B cell (primary cell): ENCODE measurements at regions not wholly inside any gene's neighbourhood (a gene's known extent, or its start where the extent isn't known, plus 50 kb on each side); places are given as distances from the start of the nearest gene placed in this dataset.

Experiments
- ATAC-seq: fragments of 200-7000 bp; cut with Tn5 transposase; one replicate; pipeline ENCODE4 v1.10.0; 2021; ENCODE audit warnings: low read depth, mild to moderate bottlenecking, moderate number of reproducible peaks, moderate library complexity
- CTCF ChIA-PET: fragments of 350-600 bp; sonication (Branson Sonifier 250); formaldehyde crosslinking; loops from one replicate; lab custom pipeline; 2021; ENCODE audit warnings: antibody characterized with exemption, inconsistent platforms; lab: Charles Lee
- POLR2A ChIA-PET: fragments of 350-600 bp; sonication (Branson Sonifier 250); formaldehyde crosslinking; loops from one replicate; lab custom pipeline; 2021; ENCODE audit warnings: antibody characterized with exemption; lab: Charles Lee
- DNase-seq: peaks from one replicate; pipeline ENCODE4 v3.0.0; 2013
- H2AFZ ChIP-seq: 2 replicates; pipeline ENCODE4 v1.6.1; 2012; ENCODE audit warnings: mild to moderate bottlenecking, low read depth, low read length; ENCODE audit not compliant: insufficient read depth, poor library complexity, severe bottlenecking
- H3K27ac ChIP-seq, 2 donors: 1 replicate in 1 of 2; 2 replicates in 1 of 2; pipeline ENCODE4 v1.5.1; 2012 to 2013; ENCODE audit warnings: low read length in 2 of 2, mild to moderate bottlenecking in 2 of 2, moderate library complexity in 1 of 2
- H3K27me3 ChIP-seq, 4 experiments: fragments of 200-600 bp in 1 of 4; sonication (generic) in 1 of 4; replicated peaks in 1 of 4; 1 replicate in 2 of 4; 2 replicates in 2 of 4; pipeline versions ENCODE4 v1.6.1 to v1.7.0; 2013 to 2016; ENCODE audit warnings: low read length in 3 of 4, mild to moderate bottlenecking in 2 of 4, mixed read lengths in 1 of 4, moderate library complexity in 1 of 4; ENCODE audit not compliant: insufficient read depth in 4 of 4, control insufficient read depth in 3 of 4; ENCODE audit errors: control extremely low read depth in 1 of 4
- H3K36me3 ChIP-seq, 2 experiments: replicated peaks in 1 of 2; 1 replicate in 1 of 2; 2 replicates in 1 of 2; pipeline versions ENCODE4 v1.6.1 to v1.7.1; 2013; ENCODE audit warnings: low read length in 1 of 2; ENCODE audit not compliant: insufficient read depth in 2 of 2, control insufficient read depth in 1 of 2; ENCODE audit errors: control extremely low read depth in 1 of 2, extremely low read depth in 1 of 2
- H3K4me1 ChIP-seq, 2 donors: fragments of 200-600 bp in 1 of 2; sonication (generic) in 1 of 2; 1 replicate in 1 of 2; 2 replicates in 1 of 2; pipeline versions ENCODE4 v1.5.1 to v1.6.1; 2013 to 2017; ENCODE audit warnings: low read length in 2 of 2; ENCODE audit not compliant: control insufficient read depth in 2 of 2, insufficient read depth in 2 of 2
- H3K4me2 ChIP-seq: replicated peaks from 2 replicates; pipeline ENCODE3; 2012; ENCODE audit warnings: mild to moderate bottlenecking, low read depth, low read length; ENCODE audit not compliant: poor library complexity, severe bottlenecking
- H3K4me3 ChIP-seq, 5 experiments: fragments of 200-600 bp in 1 of 5; sonication (generic) in 1 of 5; 1 replicate in 3 of 5; 2 replicates in 2 of 5; pipeline versions ENCODE4 v1.5.1 to v1.7.0; 2011 to 2016; ENCODE audit warnings: low read length in 4 of 5, mild to moderate bottlenecking in 4 of 5, low read depth in 2 of 5, control low read depth in 1 of 5, moderate library complexity in 1 of 5; ENCODE audit not compliant: insufficient read depth in 1 of 5; ENCODE audit errors: control extremely low read depth in 1 of 5, extremely low read depth in 1 of 5
- H3K79me2 ChIP-seq: fragments of 200-600 bp; sonication (generic); one replicate; pipeline ENCODE4 v1.6.0; 2016; ENCODE audit warnings: low read length; ENCODE audit not compliant: control insufficient read depth, insufficient read depth
- H3K9ac ChIP-seq: fragments of 200-600 bp; sonication (generic); 2 replicates; pipeline ENCODE4 v1.6.1; 2017; ENCODE audit warnings: mild to moderate bottlenecking, low read length, moderate library complexity
- H3K9me3 ChIP-seq, 3 donors: one replicate each; pipeline versions ENCODE4 v1.6.1 to v1.7.1; 2013; ENCODE audit warnings: low read length in 2 of 3; ENCODE audit not compliant: control insufficient read depth in 2 of 3, insufficient read depth in 1 of 3; ENCODE audit errors: control extremely low read depth in 1 of 3
- H4K20me1 ChIP-seq: 2 replicates; pipeline ENCODE4 v1.6.0; 2012; ENCODE audit warnings: mild to moderate bottlenecking, low read length; ENCODE audit not compliant: insufficient read depth, control insufficient read depth, poor library complexity, severe bottlenecking
- H3K27ac Mint-ChIP-seq: one replicate; pipeline ENCODE4 v1.8.0; 2021; ENCODE audit warnings: mixed read lengths
- H3K27me3 Mint-ChIP-seq: one replicate; pipeline ENCODE4 v1.8.0; 2021; ENCODE audit warnings: mixed read lengths
- H3K4me1 Mint-ChIP-seq: one replicate; pipeline ENCODE4 v1.8.0; 2021; ENCODE audit warnings: mixed read lengths
- H3K4me3 Mint-ChIP-seq: one replicate; pipeline ENCODE4 v1.8.0; 2021; ENCODE audit warnings: mixed read lengths
- H3K9me3 Mint-ChIP-seq: one replicate; pipeline ENCODE4 v1.8.0; 2022; ENCODE audit warnings: mixed read lengths; ENCODE audit not compliant: insufficient read depth
- EZH2 ChIP-seq: IDR thresholded peaks from 2 replicates; pipeline ENCODE4 v1.6.1; 2012; ENCODE audit warnings: borderline replicate concordance, low read depth, mild to moderate bottlenecking, moderate library complexity, low read length; ENCODE audit not compliant: insufficient read depth, poor library complexity, severe bottlenecking
- WGBS: methylation state at CpG from one replicate; pipeline ENCODE4 v1.1.5; 2013; ENCODE audit warnings: missing lambda C conversion rate; ENCODE audit not compliant: insufficient coverage; 5-methylcytosine and 5-hydroxymethylcytosine counted together
- intact Hi-C: fragments of 100-400 bp; cut with micrococcal nuclease; formaldehyde crosslinking; loops from one replicate; pipeline ENCODE4 v1.10.0; 2022
- TF ChIP-seq, protein P1 (sequence below): fragments of 200-600 bp; IDR thresholded peaks from one replicate; pipeline ENCODE4 v1.8.0; 2022; ENCODE audit warnings: antibody characterized with exemption, mild to moderate bottlenecking

DNA sequence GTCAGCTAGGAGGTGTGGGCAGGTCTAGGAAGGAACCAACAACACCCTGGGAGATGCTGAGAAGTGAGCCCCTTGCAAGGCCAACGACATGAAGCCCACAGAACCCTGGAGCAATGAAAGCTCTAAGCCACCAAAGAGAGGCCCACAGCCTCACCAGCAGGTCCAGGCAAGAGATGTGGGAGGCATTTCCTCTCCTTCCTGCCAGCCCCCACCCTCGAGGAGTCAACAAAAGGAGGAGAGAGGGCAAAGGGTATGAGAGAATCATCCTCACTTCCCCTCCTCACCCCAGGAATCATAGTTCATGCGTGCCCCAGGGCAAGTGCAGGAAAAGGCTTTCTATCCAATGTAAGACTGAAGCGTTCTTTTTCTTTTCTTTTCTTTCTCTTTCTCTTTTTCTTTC, 195.8 kb downstream of the SHQ1 start:
- H3K4me3 Mint-ChIP-seq, result no peak overlapping the region
- WGBS, result 100% methylated on average over 1 of the region's 4 CpGs
- H4K20me1 ChIP-seq, result no peaks in the 10 kb centered on the region
- POLR2A ChIA-PET, result no interaction called here
- no peaks in the 10 kb centered on the region for H3K79me2 ChIP-seq
- intact Hi-C loops, result no loop called here
- H3K4me3 ChIP-seq, result no peak overlapping the region
- H3K36me3 ChIP-seq, result no peaks in the 10 kb centered on the region
- H3K27me3 ChIP-seq, result peaks cover 0 to 24% (median 17%) of the 10 kb centered on the region in 4 experiments
- no peaks in the 10 kb centered on the region for H3K9me3 Mint-ChIP-seq
- H2AFZ ChIP-seq, result no peak overlapping the region
- TF ChIP-seq EZH2, result no peak
- TF ChIP-seq, protein P1, sequence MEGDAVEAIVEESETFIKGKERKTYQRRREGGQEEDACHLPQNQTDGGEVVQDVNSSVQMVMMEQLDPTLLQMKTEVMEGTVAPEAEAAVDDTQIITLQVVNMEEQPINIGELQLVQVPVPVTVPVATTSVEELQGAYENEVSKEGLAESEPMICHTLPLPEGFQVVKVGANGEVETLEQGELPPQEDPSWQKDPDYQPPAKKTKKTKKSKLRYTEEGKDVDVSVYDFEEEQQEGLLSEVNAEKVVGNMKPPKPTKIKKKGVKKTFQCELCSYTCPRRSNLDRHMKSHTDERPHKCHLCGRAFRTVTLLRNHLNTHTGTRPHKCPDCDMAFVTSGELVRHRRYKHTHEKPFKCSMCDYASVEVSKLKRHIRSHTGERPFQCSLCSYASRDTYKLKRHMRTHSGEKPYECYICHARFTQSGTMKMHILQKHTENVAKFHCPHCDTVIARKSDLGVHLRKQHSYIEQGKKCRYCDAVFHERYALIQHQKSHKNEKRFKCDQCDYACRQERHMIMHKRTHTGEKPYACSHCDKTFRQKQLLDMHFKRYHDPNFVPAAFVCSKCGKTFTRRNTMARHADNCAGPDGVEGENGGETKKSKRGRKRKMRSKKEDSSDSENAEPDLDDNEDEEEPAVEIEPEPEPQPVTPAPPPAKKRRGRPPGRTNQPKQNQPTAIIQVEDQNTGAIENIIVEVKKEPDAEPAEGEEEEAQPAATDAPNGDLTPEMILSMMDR, result no peak
- no peak overlapping the region for H3K4me2 ChIP-seq
- H3K27ac Mint-ChIP-seq, result no peak overlapping the region
- ATAC-seq (no peak), DNase-seq (no peak)
- H3K4me1 Mint-ChIP-seq, result peaks cover 2% of the 10 kb centered on the region
- H3K9me3 ChIP-seq, result peaks cover 0 to 4% (median 0%) of the 10 kb centered on the region in 3 donors
- peaks cover 5 to 8% of the 10 kb centered on the region in 2 donors for H3K4me1 ChIP-seq
- H3K27me3 Mint-ChIP-seq, result peaks cover 21% of the 10 kb centered on the region
- no peak overlapping the region for H3K9ac ChIP-seq
- H3K27ac ChIP-seq, result no peak overlapping the region
- CTCF ChIA-PET, result interaction anchor here (2.1 kb wide), 1 partner anchor 14 kb away, joined by 5 read pairs; no protein-coding TSS in a partner anchor

DNA sequence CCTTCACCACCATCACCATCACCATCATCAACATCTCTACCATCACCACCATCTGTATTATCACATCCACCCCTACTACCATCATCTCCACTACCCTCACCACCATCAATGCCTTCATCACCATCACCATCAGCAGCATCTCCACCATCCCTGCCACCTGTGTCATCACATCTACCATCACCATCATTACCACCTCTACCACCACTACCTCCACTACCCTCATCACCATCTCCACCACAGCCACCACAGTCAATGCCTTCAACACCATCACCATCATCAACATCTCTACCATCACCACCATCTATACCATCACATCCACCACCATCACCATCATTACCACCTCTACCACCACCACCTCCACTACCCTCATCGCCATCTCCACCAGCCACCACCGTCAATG, 196.7 kb downstream of the SHQ1 start:
- no peak for ATAC-seq
- Histone ChIP-seq H3K4me2 (no peak overlapping the region), H3K4me3 (no peak overlapping the region), H3K36me3 (no peaks in the 10 kb centered on the region), H3K9ac (no peak overlapping the region), H4K20me1 (no peaks in the 10 kb centered on the region), H3K27me3 (peaks cover 0 to 24% (median 16%) of the 10 kb centered on the region in 4 experiments), H3K27ac (no peak overlapping the region), H3K79me2 (no peaks in the 10 kb centered on the region), H2AFZ (no peak overlapping the region), H3K4me1 (peaks cover 5 to 8% of the 10 kb centered on the region in 2 donors), H3K9me3 (peaks cover 0 to 4% (median 0%) of the 10 kb centered on the region in 3 donors)
- H3K27me3 Mint-ChIP-seq, result peaks cover 21% of the 10 kb centered on the region
- H3K4me3 Mint-ChIP-seq, result no peak overlapping the region
- ChIA-PET POLR2A (no interaction called here), CTCF (interaction anchor here (1.8 kb wide), 1 partner anchor 14 kb away, joined by 6 read pairs; no protein-coding TSS in a partner anchor)
- no peak for TF ChIP-seq EZH2
- TF ChIP-seq, protein P1, result no peak
- H3K9me3 Mint-ChIP-seq, result no peaks in the 10 kb centered on the region
- H3K4me1 Mint-ChIP-seq, result peaks cover 2% of the 10 kb centered on the region
- no peak for DNase-seq
- intact Hi-C loops, result no loop called here
- 100% methylated on average over 1 of the region's 2 CpGs for WGBS
- H3K27ac Mint-ChIP-seq, result no peak overlapping the region
